ENCODE measurements at regions not wholly inside any gene's neighbourhood (a gene's known extent, or its start where the extent isn't known, plus 50 kb on each side); places are given as distances from the start of the nearest gene placed in this dataset.
"Not testable (repeated sequence)": the region's sequence is repeated elsewhere in the genome, so short reads cannot be mapped to it uniquely, and the experiment has no call there.

- no peak for DNase-seq (ENCODE audit: low read depth, low spot score)
- WGBS (ENCODE audit: insufficient coverage, insufficient read length): no CpG with 5 or more reads among the region's 26 CpGs
- no peak overlapping the region for H3K4me3 ChIP-seq (ENCODE audit: low read length)
- H3K9me3 ChIP-seq (ENCODE audit: control insufficient read depth, insufficient read depth, low read length): peaks cover 10% of the 10 kb centered on the region
- no peaks in the 10 kb centered on the region for H3K27me3 ChIP-seq (ENCODE audit: control insufficient read depth, insufficient read depth, low read length)
- H3K4me1 ChIP-seq (ENCODE audit: control insufficient read depth, insufficient read depth, low read length): no peaks in the 10 kb centered on the region
- no peaks in the 10 kb centered on the region for H3K36me3 ChIP-seq (ENCODE audit: control insufficient read depth, insufficient read depth, low read length)
- H3K27ac ChIP-seq (ENCODE audit: low read length): no peak overlapping the region
Observed at GRCh38 chr2:238510911-238511613, 84.3 kb downstream of the ASB1 start.

GRCh38 chr2:238511614-238511950 is 84.9 kb downstream of the ASB1 start:
- Histone ChIP-seq H3K4me3 (ENCODE audit: low read length) (no peak overlapping the region), H3K9me3 (ENCODE audit: control insufficient read depth, insufficient read depth, low read length) (peaks cover 8% of the 10 kb centered on the region), H3K27me3 (ENCODE audit: control insufficient read depth, insufficient read depth, low read length) (no peaks in the 10 kb centered on the region), H3K27ac (ENCODE audit: low read length) (no peak overlapping the region), H3K4me1 (ENCODE audit: control insufficient read depth, insufficient read depth, low read length) (no peaks in the 10 kb centered on the region), H3K36me3 (ENCODE audit: control insufficient read depth, insufficient read depth, low read length) (no peaks in the 10 kb centered on the region)
- WGBS (ENCODE audit: insufficient coverage, insufficient read length): no CpG with 5 or more reads among the region's 10 CpGs
- DNase-seq (ENCODE audit: low read depth, low spot score): no peak

DNA sequence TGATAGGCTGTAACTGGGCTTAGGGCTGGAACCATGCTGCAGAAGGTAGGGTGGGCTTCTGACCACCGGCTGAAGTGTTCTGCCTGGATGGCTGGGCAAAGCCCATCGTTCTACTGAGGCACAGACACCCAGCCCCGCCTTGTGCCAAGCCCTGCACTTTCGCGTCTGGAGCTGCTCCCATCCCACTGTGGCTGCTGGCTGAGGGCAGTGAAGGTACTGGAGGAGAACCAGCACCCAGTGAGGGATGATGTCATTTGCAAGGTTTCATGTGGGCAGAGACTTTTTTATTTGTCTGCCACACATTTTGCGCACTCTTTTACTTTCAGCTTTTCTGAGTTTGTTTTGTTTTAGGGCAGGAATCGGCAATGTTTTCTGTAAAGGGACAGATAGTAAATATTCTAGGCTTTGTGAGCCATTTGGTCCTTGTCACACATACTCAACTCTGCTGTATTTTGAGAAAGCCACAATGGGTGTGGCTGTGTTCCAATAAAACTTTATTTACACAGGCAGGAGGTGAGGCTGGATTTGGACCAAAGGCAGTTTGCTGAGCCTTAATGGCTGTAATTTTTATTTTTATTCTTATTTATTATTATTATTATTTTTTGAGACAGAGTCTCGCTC is 85.6 kb downstream of the ASB1 start:
- no CpG with 5 or more reads among the region's 8 CpGs for WGBS (ENCODE audit: insufficient coverage, insufficient read length)
- Histone ChIP-seq H3K9me3 (ENCODE audit: control insufficient read depth, insufficient read depth, low read length) (peaks cover 8% of the 10 kb centered on the region), H3K4me3 (ENCODE audit: low read length) (no peak overlapping the region), H3K27me3 (ENCODE audit: control insufficient read depth, insufficient read depth, low read length) (no peaks in the 10 kb centered on the region), H3K4me1 (ENCODE audit: control insufficient read depth, insufficient read depth, low read length) (no peaks in the 10 kb centered on the region), H3K27ac (ENCODE audit: low read length) (no peak overlapping the region), H3K36me3 (ENCODE audit: control insufficient read depth, insufficient read depth, low read length) (no peaks in the 10 kb centered on the region)
- DNase-seq (ENCODE audit: low read depth, low spot score): no peak

GRCh38 chr2:238513346-238513745 is 86.6 kb downstream of the ASB1 start:
- H3K4me3 ChIP-seq (ENCODE audit: low read length): no peak overlapping the region
- no peaks in the 10 kb centered on the region for H3K36me3 ChIP-seq (ENCODE audit: control insufficient read depth, insufficient read depth, low read length)
- no peak for DNase-seq (ENCODE audit: low read depth, low spot score)
- H3K9me3 ChIP-seq (ENCODE audit: control insufficient read depth, insufficient read depth, low read length): peaks cover 11% of the 10 kb centered on the region
- no CpG with 5 or more reads among the region's 3 CpGs for WGBS (ENCODE audit: insufficient coverage, insufficient read length)
- no peak overlapping the region for H3K27ac ChIP-seq (ENCODE audit: low read length)
- no peaks in the 10 kb centered on the region for H3K27me3 ChIP-seq (ENCODE audit: control insufficient read depth, insufficient read depth, low read length)
- H3K4me1 ChIP-seq (ENCODE audit: control insufficient read depth, insufficient read depth, low read length): no peaks in the 10 kb centered on the region

DNA sequence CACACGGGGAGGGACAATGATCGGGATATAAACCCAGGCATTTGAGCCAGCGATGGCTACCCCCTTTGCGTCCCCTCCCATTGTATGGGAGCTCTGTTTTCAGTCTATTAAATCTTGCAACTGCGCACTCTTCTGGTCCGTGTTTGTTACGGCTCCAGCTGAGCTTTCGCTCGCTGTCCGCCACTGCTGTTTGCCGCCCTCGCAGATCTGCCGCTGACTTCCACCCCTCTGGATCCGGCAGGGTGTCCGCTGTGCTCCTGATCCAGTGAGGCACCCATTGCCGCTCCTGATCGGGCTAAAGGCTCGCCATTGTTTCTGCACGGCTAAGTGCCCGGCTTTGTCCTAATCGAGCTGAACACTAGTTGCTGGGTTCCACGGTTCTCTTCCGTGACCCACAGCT is 87.3 kb downstream of the ASB1 start:
- not testable (repeated sequence) for DNase-seq (ENCODE audit: low read depth, low spot score); H3K4me1 ChIP-seq (ENCODE audit: control insufficient read depth, insufficient read depth, low read length); H3K36me3 ChIP-seq (ENCODE audit: control insufficient read depth, insufficient read depth, low read length); H3K27me3 ChIP-seq (ENCODE audit: control insufficient read depth, insufficient read depth, low read length); H3K27ac ChIP-seq (ENCODE audit: low read length); H3K4me3 ChIP-seq (ENCODE audit: low read length)
- WGBS (ENCODE audit: insufficient coverage, insufficient read length): no CpG with 5 or more reads among the region's 23 CpGs
- H3K9me3 ChIP-seq (ENCODE audit: control insufficient read depth, insufficient read depth, low read length): peaks cover 13% of the 10 kb centered on the region

DNA sequence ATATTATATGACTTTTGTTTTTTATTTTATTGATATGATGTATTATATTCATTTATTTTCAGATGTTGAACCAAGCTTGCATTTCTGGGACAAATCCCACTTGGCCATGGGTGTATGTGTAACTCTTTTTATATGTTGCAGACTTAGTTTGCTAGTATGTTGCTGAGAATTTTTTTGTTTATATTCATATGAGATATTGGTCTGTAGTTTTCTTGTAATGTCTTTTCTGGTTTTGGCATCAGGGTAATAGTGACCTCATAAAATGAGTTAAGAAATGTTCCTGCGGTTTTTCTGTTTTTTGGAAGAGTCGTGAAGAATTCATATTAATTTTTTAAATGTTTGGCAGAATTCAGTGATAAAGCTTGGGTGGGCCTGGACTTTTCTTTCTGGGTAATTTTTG is 88.7 kb downstream of the ASB1 start:
- DNase-seq (ENCODE audit: low read depth, low spot score): no peak
- Histone ChIP-seq H3K27me3 (ENCODE audit: control insufficient read depth, insufficient read depth, low read length) (no peaks in the 10 kb centered on the region), H3K27ac (ENCODE audit: low read length) (no peak overlapping the region), H3K36me3 (ENCODE audit: control insufficient read depth, insufficient read depth, low read length) (no peaks in the 10 kb centered on the region), H3K4me3 (ENCODE audit: low read length) (no peak overlapping the region), H3K9me3 (ENCODE audit: control insufficient read depth, insufficient read depth, low read length) (peaks cover 12% of the 10 kb centered on the region), H3K4me1 (ENCODE audit: control insufficient read depth, insufficient read depth, low read length) (no peaks in the 10 kb centered on the region)
- WGBS (ENCODE audit: insufficient coverage, insufficient read length): no CpG with 5 or more reads among the region's 2 CpGs

GRCh38 chr2:238517209-238517608 is 90.5 kb downstream of the ASB1 start:
- no peak for DNase-seq (ENCODE audit: low read depth, low spot score)
- H3K4me3 ChIP-seq (ENCODE audit: low read length): no peak overlapping the region
- WGBS (ENCODE audit: insufficient coverage, insufficient read length): no CpG with 5 or more reads among the region's 1 CpG
- H3K27me3 ChIP-seq (ENCODE audit: control insufficient read depth, insufficient read depth, low read length): no peaks in the 10 kb centered on the region
- H3K27ac ChIP-seq (ENCODE audit: low read length): no peak overlapping the region
- peaks cover 13% of the 10 kb centered on the region for H3K9me3 ChIP-seq (ENCODE audit: control insufficient read depth, insufficient read depth, low read length)
- no peaks in the 10 kb centered on the region for H3K4me1 ChIP-seq (ENCODE audit: control insufficient read depth, insufficient read depth, low read length)
- H3K36me3 ChIP-seq (ENCODE audit: control insufficient read depth, insufficient read depth, low read length): no peaks in the 10 kb centered on the region

DNA sequence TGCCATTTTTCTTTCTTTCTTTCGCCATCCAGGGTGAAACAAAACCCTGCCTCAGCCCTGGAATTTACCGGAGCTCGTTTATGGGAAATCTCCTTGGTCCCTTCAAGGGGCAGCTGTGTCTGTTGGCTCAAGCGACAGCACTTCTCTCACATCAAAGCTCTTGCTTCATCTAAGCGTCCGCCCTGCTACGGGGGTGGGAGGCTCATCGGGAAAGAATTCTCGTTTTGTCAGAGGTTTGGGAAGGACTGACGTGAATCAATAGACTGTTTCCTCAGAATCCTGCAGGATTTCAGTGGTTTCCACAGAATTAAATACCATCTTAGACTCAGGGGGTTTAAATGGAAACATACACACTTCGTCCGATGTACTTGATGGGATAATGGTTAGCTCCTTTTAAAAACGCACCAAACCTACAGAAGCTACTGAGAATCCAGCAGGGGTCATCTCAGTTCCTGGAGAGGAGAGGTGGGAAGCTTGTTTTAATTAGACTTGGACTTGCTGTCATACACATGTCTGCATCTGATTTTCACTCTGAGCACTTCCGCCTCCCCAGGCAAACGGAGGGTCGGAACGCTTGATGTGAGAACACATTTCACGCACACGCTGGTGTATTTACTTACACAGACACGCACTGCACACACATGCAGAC is 91.6 kb downstream of the ASB1 start:
- Histone ChIP-seq H3K27me3 (ENCODE audit: control insufficient read depth, insufficient read depth, low read length) (no peaks in the 10 kb centered on the region), H3K36me3 (ENCODE audit: control insufficient read depth, insufficient read depth, low read length) (no peaks in the 10 kb centered on the region), H3K4me1 (ENCODE audit: control insufficient read depth, insufficient read depth, low read length) (no peaks in the 10 kb centered on the region), H3K27ac (ENCODE audit: low read length) (no peak overlapping the region), H3K4me3 (ENCODE audit: low read length) (no peak overlapping the region), H3K9me3 (ENCODE audit: control insufficient read depth, insufficient read depth, low read length) (peaks cover 16% of the 10 kb centered on the region)
- no peak for DNase-seq (ENCODE audit: low read depth, low spot score)
- no CpG with 5 or more reads among the region's 20 CpGs for WGBS (ENCODE audit: insufficient coverage, insufficient read length)

DNA sequence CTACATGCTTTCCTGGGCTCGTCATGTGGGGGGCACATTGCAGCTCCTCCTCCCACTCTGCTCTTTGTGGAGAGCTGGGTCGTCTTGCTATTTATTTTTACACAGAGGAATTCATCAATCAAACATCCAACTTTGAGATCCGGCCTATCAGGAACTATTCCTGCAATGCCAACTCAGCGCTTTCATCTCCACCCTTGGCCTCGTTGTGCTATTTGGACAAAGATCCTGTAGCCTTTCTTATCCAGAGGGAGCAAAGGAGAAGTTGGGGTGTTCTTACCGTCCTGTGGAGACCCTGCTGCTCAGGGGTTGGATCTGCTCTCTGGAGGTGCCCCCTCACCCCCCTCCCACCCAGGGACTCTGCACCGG is 92.1 kb downstream of the ASB1 start:
- no peak for DNase-seq (ENCODE audit: low read depth, low spot score)
- WGBS (ENCODE audit: insufficient coverage, insufficient read length): no CpG with 5 or more reads among the region's 7 CpGs
- H3K4me1 ChIP-seq (ENCODE audit: control insufficient read depth, insufficient read depth, low read length): no peaks in the 10 kb centered on the region
- H3K9me3 ChIP-seq (ENCODE audit: control insufficient read depth, insufficient read depth, low read length): peaks cover 18% of the 10 kb centered on the region
- H3K27ac ChIP-seq (ENCODE audit: low read length): no peak overlapping the region
- no peaks in the 10 kb centered on the region for H3K27me3 ChIP-seq (ENCODE audit: control insufficient read depth, insufficient read depth, low read length)
- no peaks in the 10 kb centered on the region for H3K36me3 ChIP-seq (ENCODE audit: control insufficient read depth, insufficient read depth, low read length)
- H3K4me3 ChIP-seq (ENCODE audit: low read length): no peak overlapping the region

DNA sequence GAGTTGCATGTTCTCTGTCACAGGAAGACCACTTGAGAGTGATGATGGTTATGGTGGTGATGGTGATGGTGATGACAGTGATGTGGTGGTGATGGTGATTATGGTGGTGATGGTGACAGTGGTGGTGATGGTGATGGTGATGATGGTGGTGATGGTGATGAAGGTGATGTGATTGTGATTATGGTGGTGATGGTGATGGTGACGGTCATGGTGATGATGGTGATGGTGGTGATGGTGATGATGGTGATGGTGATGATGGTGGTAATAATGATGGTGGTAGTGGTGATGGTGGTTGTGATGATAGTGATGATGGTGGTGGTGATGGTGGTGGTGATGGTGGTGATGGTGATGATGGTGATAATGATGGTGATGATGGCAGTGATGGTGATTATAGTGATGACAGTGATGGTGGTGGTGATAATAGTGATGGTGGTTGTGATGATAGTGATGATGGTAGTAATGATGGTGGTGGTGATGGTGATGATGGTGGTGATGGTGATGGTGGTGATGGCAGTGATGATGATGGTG is 93.7 kb downstream of the ASB1 start:
- H3K27me3 ChIP-seq (ENCODE audit: control insufficient read depth, insufficient read depth, low read length): no peaks in the 10 kb centered on the region
- peaks cover 24% of the 10 kb centered on the region for H3K9me3 ChIP-seq (ENCODE audit: control insufficient read depth, insufficient read depth, low read length)
- no peak overlapping the region for H3K4me3 ChIP-seq (ENCODE audit: low read length)
- H3K36me3 ChIP-seq (ENCODE audit: control insufficient read depth, insufficient read depth, low read length): no peaks in the 10 kb centered on the region
- DNase-seq (ENCODE audit: low read depth, low spot score): no peak
- 100% methylated on average over 1 of the region's 1 CpG for WGBS (ENCODE audit: insufficient coverage, insufficient read length)
- H3K27ac ChIP-seq (ENCODE audit: low read length): no peak overlapping the region
- H3K4me1 ChIP-seq (ENCODE audit: control insufficient read depth, insufficient read depth, low read length): no peaks in the 10 kb centered on the region
